ENCODE measurements at regions not wholly inside any gene's neighbourhood (a gene's known extent, or its start where the extent isn't known, plus 50 kb on each side); places are given as distances from the start of the nearest gene placed in this dataset.

DNA sequence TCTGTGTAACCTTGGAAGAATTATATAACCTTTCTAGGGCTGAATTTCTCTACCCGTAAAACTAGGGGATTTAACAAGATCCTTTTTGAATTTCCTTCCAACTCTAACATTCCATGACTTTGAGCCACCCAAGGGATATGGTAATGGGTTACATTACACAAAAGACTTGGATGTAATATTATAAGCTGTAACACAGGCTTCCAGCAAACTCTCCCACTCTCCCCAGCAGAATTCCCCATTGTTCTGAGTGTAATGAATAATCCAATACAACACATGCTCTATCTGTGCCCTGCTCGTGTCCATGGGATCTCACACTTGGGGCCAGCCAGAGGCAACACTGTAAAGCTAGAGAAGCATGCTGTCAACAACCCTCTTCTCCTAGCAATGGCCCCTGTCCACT is 790.6 kb upstream of the AUTS2 start:
- TF ChIP-seq EZH2 (optimal IDR thresholded peaks at IDR 0.05; ENCODE audit: low read depth, low read length), result no peak
- TF ChIP-seq, protein P1, sequence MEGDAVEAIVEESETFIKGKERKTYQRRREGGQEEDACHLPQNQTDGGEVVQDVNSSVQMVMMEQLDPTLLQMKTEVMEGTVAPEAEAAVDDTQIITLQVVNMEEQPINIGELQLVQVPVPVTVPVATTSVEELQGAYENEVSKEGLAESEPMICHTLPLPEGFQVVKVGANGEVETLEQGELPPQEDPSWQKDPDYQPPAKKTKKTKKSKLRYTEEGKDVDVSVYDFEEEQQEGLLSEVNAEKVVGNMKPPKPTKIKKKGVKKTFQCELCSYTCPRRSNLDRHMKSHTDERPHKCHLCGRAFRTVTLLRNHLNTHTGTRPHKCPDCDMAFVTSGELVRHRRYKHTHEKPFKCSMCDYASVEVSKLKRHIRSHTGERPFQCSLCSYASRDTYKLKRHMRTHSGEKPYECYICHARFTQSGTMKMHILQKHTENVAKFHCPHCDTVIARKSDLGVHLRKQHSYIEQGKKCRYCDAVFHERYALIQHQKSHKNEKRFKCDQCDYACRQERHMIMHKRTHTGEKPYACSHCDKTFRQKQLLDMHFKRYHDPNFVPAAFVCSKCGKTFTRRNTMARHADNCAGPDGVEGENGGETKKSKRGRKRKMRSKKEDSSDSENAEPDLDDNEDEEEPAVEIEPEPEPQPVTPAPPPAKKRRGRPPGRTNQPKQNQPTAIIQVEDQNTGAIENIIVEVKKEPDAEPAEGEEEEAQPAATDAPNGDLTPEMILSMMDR (IDR thresholded peaks at IDR 0.05; ENCODE audit: low read length), result no peak
- TF ChIP-seq EZH2phosphoT487 (IDR thresholded peaks at IDR 0.05; ENCODE audit: low read length), result no peak
